ENCODE measurements at regions not wholly inside any gene's neighbourhood (a gene's known extent, or its start where the extent isn't known, plus 50 kb on each side); places are given as distances from the start of the nearest gene placed in this dataset.
"Not testable (repeated sequence)": the region's sequence is repeated elsewhere in the genome, so short reads cannot be mapped to it uniquely, and the experiment has no call there.

GRCh38 chr21:6096560-6097424, 4424.6 kb upstream of the TPTE start:
- DNase-seq, result not testable (repeated sequence)

- not testable (repeated sequence) for DNase-seq
Observed at GRCh38 chr21:6097736-6098135, 4423.6 kb upstream of the TPTE start.

DNA sequence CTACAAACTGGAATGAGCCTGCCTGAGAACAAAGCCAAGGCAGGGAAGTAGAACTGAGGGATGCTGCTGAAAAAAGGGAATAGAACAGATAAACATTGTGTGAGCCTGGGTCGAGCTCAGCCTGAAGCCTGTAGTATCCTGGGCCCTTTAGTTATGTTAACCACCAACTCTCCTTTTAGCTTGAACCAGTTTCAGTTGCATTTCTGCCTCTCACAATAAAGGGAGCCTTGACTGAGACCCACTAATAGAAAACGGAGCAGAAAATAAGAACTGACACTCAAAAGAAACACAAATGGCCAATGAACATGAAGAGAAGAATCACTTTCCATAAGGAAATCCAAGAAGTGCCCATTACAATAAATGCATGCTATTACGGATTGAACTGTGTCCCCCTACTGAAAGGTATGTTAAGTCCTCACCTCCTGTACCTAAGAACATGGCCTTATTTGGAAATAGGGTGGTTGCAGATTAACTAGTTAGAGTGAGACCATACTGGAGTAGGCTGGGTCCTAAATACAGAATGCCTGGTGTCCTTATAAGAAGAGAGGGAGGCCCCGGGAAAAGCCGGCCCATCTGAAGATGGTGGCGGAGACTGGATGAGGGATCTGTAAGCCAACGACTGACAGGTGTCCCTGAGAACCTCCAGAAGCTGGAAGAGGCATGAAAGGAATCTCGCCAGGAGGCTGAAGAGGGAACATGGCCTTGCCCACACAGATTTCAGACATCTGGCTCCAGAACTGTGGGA, 4423.0 kb upstream of the TPTE start:
- not testable (repeated sequence) for DNase-seq

DNA sequence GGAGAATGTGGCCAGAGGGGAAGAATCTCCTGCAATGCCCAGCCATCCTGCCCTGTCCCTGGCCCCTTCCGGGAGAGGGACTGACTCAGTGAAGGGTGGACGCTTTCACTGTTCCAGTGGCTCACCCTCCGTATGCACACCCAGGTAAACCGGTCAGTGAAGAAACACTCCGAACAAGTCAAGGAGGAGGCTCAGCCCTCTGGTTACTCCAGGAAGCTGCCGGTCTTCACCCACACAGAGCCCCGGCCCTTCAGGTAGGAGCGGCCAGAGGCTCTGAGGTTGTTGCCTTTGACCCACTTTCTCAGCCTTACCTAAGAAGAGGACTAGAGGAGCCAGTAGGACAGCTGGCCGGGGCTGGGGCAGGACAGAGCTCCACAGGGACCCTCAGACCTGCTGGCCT, 4419.8 kb upstream of the TPTE start:
- DNase-seq, result not testable (repeated sequence)

GRCh38 chr21:6104546-6104945, 4416.8 kb upstream of the TPTE start:
- not testable (repeated sequence) for DNase-seq

GRCh38 chr21:6106686-6107567, 4414.5 kb upstream of the TPTE start:
- DNase-seq, result not testable (repeated sequence)

- not testable (repeated sequence) for DNase-seq
Observed at GRCh38 chr21:6108894-6109293, 4412.5 kb upstream of the TPTE start.

GRCh38 chr21:6109774-6110173, 4411.6 kb upstream of the TPTE start:
- DNase-seq, result peak; percentile 15

- DNase-seq, result not testable (repeated sequence)
Observed at GRCh38 chr21:6110716-6111343, 4410.6 kb upstream of the TPTE start.

- DNase-seq, result peak; percentile 62
Observed at GRCh38 chr21:6111354-6111753, 4410.0 kb upstream of the TPTE start.

GRCh38 chr21:6118336-6118735, 4403.0 kb upstream of the TPTE start:
- not testable (repeated sequence) for DNase-seq

DNA sequence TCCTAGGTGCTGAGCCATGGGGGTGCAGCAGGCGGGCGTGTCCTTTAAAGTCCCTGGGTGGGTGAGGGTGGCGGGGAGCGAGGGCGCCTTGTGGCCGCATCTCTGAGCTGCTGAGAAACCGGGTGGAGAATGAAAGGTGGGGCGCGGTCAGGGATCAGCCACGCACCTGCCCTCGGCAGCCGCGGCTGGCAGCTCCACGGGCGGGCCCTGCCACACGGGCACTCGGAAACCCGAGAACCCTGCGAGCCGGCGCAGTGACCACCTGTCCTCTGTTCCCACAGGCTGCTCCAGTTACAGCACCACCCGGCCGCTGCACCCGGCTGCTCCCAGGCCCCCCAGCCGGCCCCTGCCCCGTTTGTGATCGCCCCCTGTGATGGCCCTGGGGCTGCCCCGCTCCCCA, 4400.5 kb upstream of the TPTE start:
- DNase-seq, result not testable (repeated sequence)

GRCh38 chr21:6122629-6123028, 4398.8 kb upstream of the TPTE start:
- peak; percentile 13 for DNase-seq

GRCh38 chr21:6123224-6123623, 4398.2 kb upstream of the TPTE start:
- not testable (repeated sequence) for DNase-seq

- not testable (repeated sequence) for DNase-seq
Observed at GRCh38 chr21:6125549-6126240, 4395.7 kb upstream of the TPTE start.

- peak; percentile 37 for DNase-seq
Observed at GRCh38 chr21:6126976-6127732, 4394.2 kb upstream of the TPTE start.

DNA sequence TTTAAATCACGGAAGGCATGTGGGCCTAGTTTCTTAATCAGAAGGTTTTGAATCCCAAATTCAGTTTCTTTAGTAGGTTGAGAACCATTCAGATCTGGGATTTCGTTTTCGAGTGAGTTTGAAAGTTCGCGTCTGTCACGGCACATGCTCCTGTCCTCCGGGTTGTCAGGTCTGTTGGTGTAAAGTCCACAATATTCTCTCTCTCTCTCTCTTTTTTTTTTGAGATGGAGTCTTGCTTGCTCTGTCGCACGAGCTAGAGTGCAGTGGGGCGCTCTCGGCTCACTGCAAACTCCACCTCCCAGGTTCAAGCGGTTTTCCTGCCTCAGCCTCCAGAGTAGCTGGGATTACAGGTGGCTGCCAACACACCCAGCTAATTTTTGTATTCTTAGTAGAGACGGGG, 4390.6 kb upstream of the TPTE start:
- not testable (repeated sequence) for DNase-seq

- DNase-seq, result not testable (repeated sequence)
Observed at GRCh38 chr21:6133373-6133772, 4388.0 kb upstream of the TPTE start.

- DNase-seq, result not testable (repeated sequence)
Observed at GRCh38 chr21:6133852-6134630, 4387.3 kb upstream of the TPTE start.

- DNase-seq, result not testable (repeated sequence)
Observed at GRCh38 chr21:6136732-6137131, 4384.7 kb upstream of the TPTE start.
